GM23338 (cell line): ENCODE measurements at regions not wholly inside any gene's neighbourhood (a gene's known extent, or its start where the extent isn't known, plus 50 kb on each side); places are given as distances from the start of the nearest gene placed in this dataset.

Experiments
- ATAC-seq: fragments of 200-7000 bp; cut with Tn5 transposase; 3 replicates; pipeline ENCODE4 v1.9.1; 2020
- DNase-seq: peaks from one replicate; pipeline ENCODE4 v3.0.0-alpha.2; 2015; ENCODE audit warnings: low spot score
- H2AFZ ChIP-seq: fragments of 200-600 bp; sonication (generic); 2 replicates; pipeline ENCODE4 v1.8.0; 2016; ENCODE audit warnings: antibody characterized with exemption, mild to moderate bottlenecking, moderate library complexity
- H3F3A ChIP-seq: fragments of 200-600 bp; sonication (generic); replicated peaks from 2 replicates; pipeline ENCODE4 v1.8.0; 2017; ENCODE audit warnings: antibody characterized with exemption, mixed run types, low read depth
- H3K27ac ChIP-seq: fragments of 200-600 bp; sonication (generic); 2 replicates; pipeline ENCODE4 v1.6.1; 2016; ENCODE audit warnings: low read depth
- H3K27me3 ChIP-seq: fragments of 200-600 bp; sonication (generic); 2 replicates; pipeline ENCODE4 v1.8.0; 2016; ENCODE audit warnings: mild to moderate bottlenecking, mixed run types, moderate library complexity; ENCODE audit not compliant: insufficient read depth
- H3K36me3 ChIP-seq: fragments of 200-600 bp; sonication (generic); 2 replicates; pipeline ENCODE4 v1.8.0; 2016; ENCODE audit warnings: mild to moderate bottlenecking; ENCODE audit not compliant: insufficient read depth
- H3K4me1 ChIP-seq: fragments of 200-600 bp; sonication (generic); 2 replicates; pipeline ENCODE4 v1.8.0; 2016; ENCODE audit warnings: mild to moderate bottlenecking, moderate library complexity; ENCODE audit not compliant: insufficient read depth
- H3K4me2 ChIP-seq: fragments of 200-600 bp; sonication (generic); 2 replicates; pipeline ENCODE4 v1.7.1; 2017; ENCODE audit warnings: mixed run types
- H3K4me3 ChIP-seq: fragments of 200-600 bp; sonication (generic); 2 replicates; pipeline ENCODE4 v1.6.1; 2016; ENCODE audit warnings: mixed run types
- H3K79me2 ChIP-seq: fragments of 200-600 bp; sonication (generic); replicated peaks from 2 replicates; pipeline ENCODE4 v1.8.0; 2017; ENCODE audit warnings: mild to moderate bottlenecking; ENCODE audit not compliant: insufficient read depth
- H3K9me2 ChIP-seq: fragments of 200-600 bp; sonication (generic); 2 replicates; pipeline ENCODE4 v1.8.0; 2017; ENCODE audit not compliant: insufficient read depth
- H4K20me1 ChIP-seq: fragments of 200-600 bp; sonication (generic); replicated peaks from 2 replicates; pipeline ENCODE4 v1.8.0; 2017; ENCODE audit warnings: mild to moderate bottlenecking; ENCODE audit not compliant: insufficient read depth
- H3K27ac Mint-ChIP-seq: 2 replicates; pipeline ENCODE4 v1.8.0; 2020; ENCODE audit warnings: inconsistent platforms, mild to moderate bottlenecking, moderate library complexity, mixed read lengths
- H3K27me3 Mint-ChIP-seq: 3 replicates; pipeline ENCODE4 v1.8.0; 2022; ENCODE audit warnings: low read depth, mild to moderate bottlenecking, moderate library complexity, mixed read lengths, inconsistent platforms; ENCODE audit not compliant: insufficient read depth, poor library complexity
- H3K36me3 Mint-ChIP-seq: 3 replicates; pipeline ENCODE4 v1.8.0; 2021; ENCODE audit warnings: low read depth, mild to moderate bottlenecking, inconsistent platforms, moderate library complexity, mixed read lengths
- H3K4me1 Mint-ChIP-seq: 3 replicates; pipeline ENCODE4 v1.8.0; 2020; ENCODE audit warnings: mild to moderate bottlenecking, inconsistent platforms, mixed read lengths
- H3K4me3 Mint-ChIP-seq: 3 replicates; pipeline ENCODE4 v1.8.0; 2021; ENCODE audit warnings: moderate library complexity, mild to moderate bottlenecking, inconsistent platforms, mixed read lengths
- H3K9me3 Mint-ChIP-seq: 3 replicates; pipeline ENCODE4 v1.8.0; 2020; ENCODE audit warnings: moderate library complexity, mild to moderate bottlenecking, inconsistent platforms, mixed read lengths
- CREB1 ChIP-seq: fragments of 250-450 bp; sonication (Bioruptor Pico); IDR thresholded peaks from 2 replicates; pipeline ENCODE4 v1.5.0; 2020; ENCODE audit warnings: low read depth, mild to moderate bottlenecking, moderate library complexity
- EZH2 ChIP-seq: fragments of 200-600 bp; sonication (generic); IDR thresholded peaks from one replicate; pipeline ENCODE4 v1.8.0; 2017; ENCODE audit warnings: antibody characterized with exemption, mild to moderate bottlenecking, low read depth; ENCODE audit not compliant: unreplicated experiment
- NANOG ChIP-seq: IDR thresholded peaks from 2 replicates; pipeline ENCODE4 v1.6.1; 2016; ENCODE audit warnings: antibody characterized with exemption, borderline replicate concordance
- POLR2AphosphoS5 ChIP-seq: IDR thresholded peaks from 2 replicates; pipeline ENCODE4 v1.6.1; 2016; ENCODE audit warnings: antibody characterized with exemption, low read depth
- STAT1 ChIP-seq: IDR thresholded peaks from one replicate; pipeline ENCODE4 v1.6.1; 2016; ENCODE audit warnings: antibody characterized with exemption; ENCODE audit not compliant: unreplicated experiment
- ZNF114 ChIP-seq: fragments of 250-450 bp; sonication (Bioruptor Pico); IDR thresholded peaks from 2 replicates; pipeline ENCODE4 v1.5.0; 2020; ENCODE audit warnings: mild to moderate bottlenecking, moderate library complexity
- ZNF331 ChIP-seq: fragments of 250-450 bp; sonication (Bioruptor Pico); IDR thresholded peaks from 2 replicates; pipeline ENCODE4 v1.5.0; 2020; ENCODE audit warnings: low read depth, mild to moderate bottlenecking, moderate library complexity
- ZNF462 ChIP-seq: fragments of 250-450 bp; sonication (Bioruptor Pico); IDR thresholded peaks from 2 replicates; pipeline ENCODE4 v1.5.0; 2020; ENCODE audit warnings: mild to moderate bottlenecking, moderate library complexity
- TF ChIP-seq, protein P1 (sequence below), 2 experiments: fragments of 200-600 bp in 1 of 2; sonication (generic) in 1 of 2; conservative IDR thresholded peaks; 2 replicates each; pipeline versions ENCODE4 v1.5.1 to v1.6.1; 2016 to 2017; ENCODE audit warnings: antibody characterized with exemption in 2 of 2, low read depth in 2 of 2, mild to moderate bottlenecking in 2 of 2, moderate library complexity in 1 of 2
- TF ChIP-seq, protein P2 (sequence below): IDR thresholded peaks from one replicate; pipeline ENCODE4 v1.6.1; 2018; ENCODE audit warnings: antibody characterized with exemption; ENCODE audit not compliant: unreplicated experiment
- TF ChIP-seq, protein P3 (sequence below): IDR thresholded peaks from 2 replicates; pipeline ENCODE4 v1.6.1; 2016; ENCODE audit warnings: antibody characterized with exemption

DNA sequence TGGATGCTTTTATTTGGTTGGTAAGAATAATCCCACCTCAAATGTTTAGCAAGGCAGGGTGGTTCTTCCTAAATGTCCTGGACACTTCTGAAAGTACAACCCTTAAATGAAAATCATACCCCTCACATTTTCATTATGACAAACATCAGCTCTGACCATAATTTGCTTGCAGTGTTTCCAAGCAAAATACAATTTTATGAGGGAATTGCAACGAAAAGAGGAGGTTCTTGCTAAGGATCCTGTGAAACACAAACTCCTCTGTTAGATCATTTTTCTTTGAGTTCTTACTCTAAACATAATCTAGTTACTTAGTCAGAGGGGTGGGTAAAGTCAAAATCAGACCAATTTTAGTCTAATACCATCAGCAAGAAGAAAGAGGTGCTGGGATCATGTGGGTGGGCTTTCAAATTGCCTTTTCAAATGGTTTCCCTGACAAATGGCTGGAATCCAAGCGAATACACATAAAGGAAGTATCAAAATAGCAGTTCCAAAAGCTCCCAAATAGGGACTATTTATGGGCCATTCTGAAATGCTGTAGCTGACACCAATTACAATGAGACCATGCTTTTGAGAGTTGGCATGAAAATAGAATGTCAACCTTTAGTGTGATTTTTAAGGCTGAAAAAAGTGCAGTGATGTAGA is 164.9 kb upstream of the INHBA start (continued):
- TF ChIP-seq, protein P1, sequence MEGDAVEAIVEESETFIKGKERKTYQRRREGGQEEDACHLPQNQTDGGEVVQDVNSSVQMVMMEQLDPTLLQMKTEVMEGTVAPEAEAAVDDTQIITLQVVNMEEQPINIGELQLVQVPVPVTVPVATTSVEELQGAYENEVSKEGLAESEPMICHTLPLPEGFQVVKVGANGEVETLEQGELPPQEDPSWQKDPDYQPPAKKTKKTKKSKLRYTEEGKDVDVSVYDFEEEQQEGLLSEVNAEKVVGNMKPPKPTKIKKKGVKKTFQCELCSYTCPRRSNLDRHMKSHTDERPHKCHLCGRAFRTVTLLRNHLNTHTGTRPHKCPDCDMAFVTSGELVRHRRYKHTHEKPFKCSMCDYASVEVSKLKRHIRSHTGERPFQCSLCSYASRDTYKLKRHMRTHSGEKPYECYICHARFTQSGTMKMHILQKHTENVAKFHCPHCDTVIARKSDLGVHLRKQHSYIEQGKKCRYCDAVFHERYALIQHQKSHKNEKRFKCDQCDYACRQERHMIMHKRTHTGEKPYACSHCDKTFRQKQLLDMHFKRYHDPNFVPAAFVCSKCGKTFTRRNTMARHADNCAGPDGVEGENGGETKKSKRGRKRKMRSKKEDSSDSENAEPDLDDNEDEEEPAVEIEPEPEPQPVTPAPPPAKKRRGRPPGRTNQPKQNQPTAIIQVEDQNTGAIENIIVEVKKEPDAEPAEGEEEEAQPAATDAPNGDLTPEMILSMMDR (conservative IDR thresholded peaks at IDR 0.05; ENCODE audit: low read depth in 2 of 2): no peak
- no peak for TF ChIP-seq EZH2

DNA sequence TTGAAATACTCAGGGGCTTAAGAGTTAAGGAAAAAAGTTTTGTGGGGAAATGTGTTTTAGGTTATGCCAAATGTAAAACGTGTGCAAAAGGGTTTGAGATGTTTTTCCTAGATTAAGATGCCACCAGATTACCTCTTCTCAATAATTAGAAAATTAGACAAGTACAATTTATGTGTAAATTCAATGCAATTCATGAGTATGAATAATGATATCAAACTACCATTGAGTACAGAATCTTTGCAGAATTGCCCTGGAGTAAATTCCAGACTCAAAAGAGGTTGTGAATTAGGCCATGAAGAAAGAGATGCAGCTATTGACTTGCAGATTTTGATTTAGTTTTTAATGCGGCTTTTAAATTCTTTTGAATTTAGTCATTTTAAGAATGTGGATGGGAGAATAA is 159.4 kb upstream of the INHBA start:
- peaks cover 31% of the 10 kb centered on the region for H3K9me3 Mint-ChIP-seq

More for the DNA sequence above, 159.4 kb upstream of the INHBA start:
- peaks cover 11% of the 10 kb centered on the region; the same call in 1 of the 2 replicates for H3K9me2 ChIP-seq
- H3K79me2 ChIP-seq: no peaks in the 10 kb centered on the region
- H3K4me1 Mint-ChIP-seq: peaks cover 4% of the 10 kb centered on the region; the same call in 1 of the 3 replicates
- TF ChIP-seq POLR2AphosphoS5 (no peak), NANOG (no peak), ZNF114 (CRISPR knock-in tag) (no peak), ZNF462 (CRISPR knock-in tag) (no peak), ZNF331 (CRISPR knock-in tag) (no peak), STAT1 (no peak), CREB1 (CRISPR knock-in tag) (no peak)
- TF ChIP-seq, protein P2, sequence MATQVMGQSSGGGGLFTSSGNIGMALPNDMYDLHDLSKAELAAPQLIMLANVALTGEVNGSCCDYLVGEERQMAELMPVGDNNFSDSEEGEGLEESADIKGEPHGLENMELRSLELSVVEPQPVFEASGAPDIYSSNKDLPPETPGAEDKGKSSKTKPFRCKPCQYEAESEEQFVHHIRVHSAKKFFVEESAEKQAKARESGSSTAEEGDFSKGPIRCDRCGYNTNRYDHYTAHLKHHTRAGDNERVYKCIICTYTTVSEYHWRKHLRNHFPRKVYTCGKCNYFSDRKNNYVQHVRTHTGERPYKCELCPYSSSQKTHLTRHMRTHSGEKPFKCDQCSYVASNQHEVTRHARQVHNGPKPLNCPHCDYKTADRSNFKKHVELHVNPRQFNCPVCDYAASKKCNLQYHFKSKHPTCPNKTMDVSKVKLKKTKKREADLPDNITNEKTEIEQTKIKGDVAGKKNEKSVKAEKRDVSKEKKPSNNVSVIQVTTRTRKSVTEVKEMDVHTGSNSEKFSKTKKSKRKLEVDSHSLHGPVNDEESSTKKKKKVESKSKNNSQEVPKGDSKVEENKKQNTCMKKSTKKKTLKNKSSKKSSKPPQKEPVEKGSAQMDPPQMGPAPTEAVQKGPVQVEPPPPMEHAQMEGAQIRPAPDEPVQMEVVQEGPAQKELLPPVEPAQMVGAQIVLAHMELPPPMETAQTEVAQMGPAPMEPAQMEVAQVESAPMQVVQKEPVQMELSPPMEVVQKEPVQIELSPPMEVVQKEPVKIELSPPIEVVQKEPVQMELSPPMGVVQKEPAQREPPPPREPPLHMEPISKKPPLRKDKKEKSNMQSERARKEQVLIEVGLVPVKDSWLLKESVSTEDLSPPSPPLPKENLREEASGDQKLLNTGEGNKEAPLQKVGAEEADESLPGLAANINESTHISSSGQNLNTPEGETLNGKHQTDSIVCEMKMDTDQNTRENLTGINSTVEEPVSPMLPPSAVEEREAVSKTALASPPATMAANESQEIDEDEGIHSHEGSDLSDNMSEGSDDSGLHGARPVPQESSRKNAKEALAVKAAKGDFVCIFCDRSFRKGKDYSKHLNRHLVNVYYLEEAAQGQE: no peak
- TF ChIP-seq, protein P3, sequence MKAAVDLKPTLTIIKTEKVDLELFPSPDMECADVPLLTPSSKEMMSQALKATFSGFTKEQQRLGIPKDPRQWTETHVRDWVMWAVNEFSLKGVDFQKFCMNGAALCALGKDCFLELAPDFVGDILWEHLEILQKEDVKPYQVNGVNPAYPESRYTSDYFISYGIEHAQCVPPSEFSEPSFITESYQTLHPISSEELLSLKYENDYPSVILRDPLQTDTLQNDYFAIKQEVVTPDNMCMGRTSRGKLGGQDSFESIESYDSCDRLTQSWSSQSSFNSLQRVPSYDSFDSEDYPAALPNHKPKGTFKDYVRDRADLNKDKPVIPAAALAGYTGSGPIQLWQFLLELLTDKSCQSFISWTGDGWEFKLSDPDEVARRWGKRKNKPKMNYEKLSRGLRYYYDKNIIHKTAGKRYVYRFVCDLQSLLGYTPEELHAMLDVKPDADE: no peak
- no peaks in the 10 kb centered on the region for H4K20me1 ChIP-seq
- H3K4me3 Mint-ChIP-seq: no peak overlapping the region
- H3F3A ChIP-seq: no peaks in the 10 kb centered on the region
- H3K4me3 ChIP-seq: no peak overlapping the region
- no peak overlapping the region for H3K27ac ChIP-seq
- no peaks in the 10 kb centered on the region for H3K27me3 Mint-ChIP-seq
- DNase-seq (no peak), ATAC-seq (no peak)
- no peaks in the 10 kb centered on the region for H3K27me3 ChIP-seq
- peaks cover 29% of the 10 kb centered on the region for H3K36me3 Mint-ChIP-seq
- H3K27ac Mint-ChIP-seq: no peak overlapping the region
- peaks cover 5% of the 10 kb centered on the region; the same call in 1 of the 2 replicates for H3K36me3 ChIP-seq
- no peak overlapping the region for H2AFZ ChIP-seq
- H3K4me1 ChIP-seq: no peaks in the 10 kb centered on the region
- H3K4me2 ChIP-seq: no peak overlapping the region
